ENCODE measurements at regions not wholly inside any gene's neighbourhood (a gene's known extent, or its start where the extent isn't known, plus 50 kb on each side); places are given as distances from the start of the nearest gene placed in this dataset.
"Not testable (repeated sequence)": the region's sequence is repeated elsewhere in the genome, so short reads cannot be mapped to it uniquely, and the experiment has no call there.

- no peak for ATAC-seq
These were observed 65.1 kb upstream of the RASD2 start for GRCh38 chr22:35475545-35475944.

GRCh38 chr22:35476341-35476740, 64.3 kb upstream of the RASD2 start:
- ATAC-seq: no peak

- ATAC-seq: peak; percentile 13
These were observed 62.6 kb upstream of the RASD2 start for GRCh38 chr22:35477911-35478582.

- no peak for ATAC-seq
These were observed 62.0 kb upstream of the RASD2 start for GRCh38 chr22:35478633-35479107.

GRCh38 chr22:35479359-35479758, 61.3 kb upstream of the RASD2 start:
- no peak for ATAC-seq

- ATAC-seq: no peak
These were observed 60.6 kb upstream of the RASD2 start for GRCh38 chr22:35479985-35480550.

GRCh38 chr22:35480627-35481550, 59.7 kb upstream of the RASD2 start:
- ATAC-seq: peak; percentile 57

- ATAC-seq: no peak
These were observed 58.3 kb upstream of the RASD2 start for GRCh38 chr22:35482311-35482710.

GRCh38 chr22:35482974-35483373, 57.7 kb upstream of the RASD2 start:
- ATAC-seq: no peak

GRCh38 chr22:35483730-35484129, 56.9 kb upstream of the RASD2 start:
- ATAC-seq: no peak

GRCh38 chr22:35484651-35485556, 55.7 kb upstream of the RASD2 start:
- ATAC-seq: no peak

- ATAC-seq: no peak
These were observed 54.5 kb upstream of the RASD2 start for GRCh38 chr22:35486116-35486631.

GRCh38 chr22:35487623-35488022, 53.0 kb upstream of the RASD2 start:
- not testable (repeated sequence) for ATAC-seq

- peak; percentile 10 for ATAC-seq
These were observed 52.1 kb upstream of the RASD2 start for GRCh38 chr22:35488513-35488912.

- peak; percentile 50 for ATAC-seq
These were observed 51.4 kb upstream of the RASD2 start for GRCh38 chr22:35489239-35489638.
